ENCODE measurements at regions not wholly inside any gene's neighbourhood (a gene's known extent, or its start where the extent isn't known, plus 50 kb on each side); places are given as distances from the start of the nearest gene placed in this dataset.

DNA sequence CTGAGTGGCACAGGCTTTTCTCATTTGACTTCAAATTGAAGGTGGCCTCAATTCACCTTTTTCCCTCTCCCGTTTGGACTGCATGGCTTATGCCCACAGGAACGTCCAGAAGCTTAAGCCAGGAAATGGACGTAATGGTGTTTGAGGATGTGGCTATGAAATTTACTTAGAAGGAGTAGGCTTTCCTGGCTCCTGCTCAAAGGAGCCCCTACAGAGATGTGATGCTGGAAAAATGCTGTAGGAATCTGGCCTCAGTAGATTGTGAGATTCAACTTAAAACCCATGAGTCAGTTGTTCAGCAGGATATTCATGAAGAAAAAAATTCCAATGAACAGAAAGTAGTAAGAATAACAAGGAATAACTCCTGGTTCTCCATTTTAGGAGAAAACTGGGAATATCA, 129.0 kb downstream of the ICOS start:
- WGBS, 2 donors = 50 to 73% methylated on average over 3 of the region's 3 CpGs
- FAIRE-seq (no peak), ATAC-seq (no peak), DNase-seq (no peak)
- H3K4me3 ChIP-seq = no peak overlapping the region
- TF ChIP-seq, protein P1, sequence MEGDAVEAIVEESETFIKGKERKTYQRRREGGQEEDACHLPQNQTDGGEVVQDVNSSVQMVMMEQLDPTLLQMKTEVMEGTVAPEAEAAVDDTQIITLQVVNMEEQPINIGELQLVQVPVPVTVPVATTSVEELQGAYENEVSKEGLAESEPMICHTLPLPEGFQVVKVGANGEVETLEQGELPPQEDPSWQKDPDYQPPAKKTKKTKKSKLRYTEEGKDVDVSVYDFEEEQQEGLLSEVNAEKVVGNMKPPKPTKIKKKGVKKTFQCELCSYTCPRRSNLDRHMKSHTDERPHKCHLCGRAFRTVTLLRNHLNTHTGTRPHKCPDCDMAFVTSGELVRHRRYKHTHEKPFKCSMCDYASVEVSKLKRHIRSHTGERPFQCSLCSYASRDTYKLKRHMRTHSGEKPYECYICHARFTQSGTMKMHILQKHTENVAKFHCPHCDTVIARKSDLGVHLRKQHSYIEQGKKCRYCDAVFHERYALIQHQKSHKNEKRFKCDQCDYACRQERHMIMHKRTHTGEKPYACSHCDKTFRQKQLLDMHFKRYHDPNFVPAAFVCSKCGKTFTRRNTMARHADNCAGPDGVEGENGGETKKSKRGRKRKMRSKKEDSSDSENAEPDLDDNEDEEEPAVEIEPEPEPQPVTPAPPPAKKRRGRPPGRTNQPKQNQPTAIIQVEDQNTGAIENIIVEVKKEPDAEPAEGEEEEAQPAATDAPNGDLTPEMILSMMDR (IDR thresholded peaks at IDR 0.05) = no peak
- no peaks in the 10 kb centered on the region for H3K9me3 ChIP-seq
- intact Hi-C loops (cut with DNase I) = no loop called here
- no peaks in the 10 kb centered on the region for H3K4me1 ChIP-seq
- H3K27me3 ChIP-seq = no peaks in the 10 kb centered on the region
- H3K27ac ChIP-seq = no peak overlapping the region
- H3K36me3 ChIP-seq = no peaks in the 10 kb centered on the region

DNA sequence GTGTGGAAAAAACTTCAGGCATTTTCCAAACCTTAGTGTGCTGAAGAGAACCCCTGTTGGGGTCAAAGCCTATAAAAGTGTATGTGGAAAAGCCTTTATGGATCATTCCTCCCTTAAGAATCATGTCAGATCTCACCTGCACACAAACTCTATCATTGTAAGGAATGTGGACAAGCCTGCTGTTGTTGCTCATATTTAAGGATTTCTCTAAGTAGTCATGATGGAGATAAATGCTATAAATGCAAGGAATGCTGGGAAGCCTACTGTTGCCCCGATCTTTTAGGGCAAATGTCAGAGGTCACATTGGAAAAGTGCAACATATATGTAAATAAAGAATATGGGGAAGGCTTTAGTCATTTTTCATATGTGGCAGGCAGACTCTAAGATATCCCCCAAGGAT, 129.5 kb downstream of the ICOS start:
- Histone ChIP-seq H3K9me3 (no peaks in the 10 kb centered on the region), H3K4me3 (no peak overlapping the region), H3K36me3 (no peaks in the 10 kb centered on the region), H3K27ac (no peak overlapping the region), H3K4me1 (no peaks in the 10 kb centered on the region), H3K27me3 (no peaks in the 10 kb centered on the region)
- no peak for FAIRE-seq
- DNase-seq = no peak
- no peak for ATAC-seq
- WGBS, 2 donors = 56 to 58% methylated on average over 1 of the region's 1 CpG
- intact Hi-C loops (cut with DNase I) = no loop called here
- TF ChIP-seq, protein P1 (IDR thresholded peaks at IDR 0.05) = no peak

GRCh38 chr2:204069804-204070203, 133.2 kb downstream of the ICOS start:
- H3K9me3 ChIP-seq = no peaks in the 10 kb centered on the region
- H3K36me3 ChIP-seq = no peaks in the 10 kb centered on the region
- ATAC-seq = no peak
- no peak overlapping the region for H3K27ac ChIP-seq
- intact Hi-C loops (cut with DNase I) = no loop called here
- H3K4me1 ChIP-seq = no peaks in the 10 kb centered on the region
- H3K4me3 ChIP-seq = no peak overlapping the region
- FAIRE-seq = no peak
- TF ChIP-seq, protein P1 (IDR thresholded peaks at IDR 0.05) = no peak
- 31 to 33% methylated on average over 7 of the region's 7 CpGs for WGBS, 2 donors
- no peak for DNase-seq
- H3K27me3 ChIP-seq = no peaks in the 10 kb centered on the region

- H3K36me3 ChIP-seq = no peaks in the 10 kb centered on the region
- ATAC-seq = no peak
- peak in 2 of 6 donors; percentile 13 to 56 for DNase-seq
- no peaks in the 10 kb centered on the region for H3K9me3 ChIP-seq
- no peaks in the 10 kb centered on the region for H3K27me3 ChIP-seq
- H3K27ac ChIP-seq = no peak overlapping the region
- TF ChIP-seq, protein P1 (IDR thresholded peaks at IDR 0.05) = peak in 2 of 4 donors; percentile 13 to 19
- H3K4me3 ChIP-seq = no peak overlapping the region
- intact Hi-C loops (cut with DNase I) = no loop called here
- 66 to 76% methylated on average over 8 of the region's 8 CpGs for WGBS, 2 donors
- FAIRE-seq = no peak
- H3K4me1 ChIP-seq = no peaks in the 10 kb centered on the region
These were observed 136.1 kb downstream of the ICOS start for GRCh38 chr2:204072443-204073324.

GRCh38 chr2:204074456-204074855, 137.9 kb downstream of the ICOS start:
- no peaks in the 10 kb centered on the region for H3K4me1 ChIP-seq
- DNase-seq (no peak), FAIRE-seq (no peak), ATAC-seq (peak in 1 of 4 donors; percentile 50)
- WGBS, 2 donors = 79 to 90% methylated on average over 1 of the region's 1 CpG
- H3K36me3 ChIP-seq = no peaks in the 10 kb centered on the region
- no peak overlapping the region for H3K4me3 ChIP-seq
- H3K27me3 ChIP-seq = no peaks in the 10 kb centered on the region
- intact Hi-C loops (cut with DNase I) = no loop called here
- H3K27ac ChIP-seq = no peak overlapping the region
- TF ChIP-seq, protein P1 (IDR thresholded peaks at IDR 0.05) = no peak
- no peaks in the 10 kb centered on the region for H3K9me3 ChIP-seq

Measured in pancreas (tissue), 10 donors.